Gastroesophageal sphincter (tissue), 3 donors: ENCODE measurements at regions not wholly inside any gene's neighbourhood (a gene's known extent, or its start where the extent isn't known, plus 50 kb on each side); places are given as distances from the start of the nearest gene placed in this dataset.

Experiments
- CTCF ChIP-seq, 4 experiments: fragments of 200-600 bp in 2 of 4; fragments of 450-650 bp in 2 of 4; sonication (generic) in 1 of 4; IDR thresholded peaks; one replicate each; pipeline ENCODE4 v1.5.1; 2017 to 2019; ENCODE audit warnings: antibody characterized with exemption in 4 of 4, mild to moderate bottlenecking in 2 of 4, moderate library complexity in 2 of 4
- EP300 ChIP-seq: sonication (generic); formaldehyde crosslinking; IDR thresholded peaks from one replicate; pipeline ENCODE4 v1.6.1; 2017; ENCODE audit warnings: antibody characterized with exemption, mild to moderate bottlenecking
- POLR2A ChIP-seq, 2 donors: fragments of 450-650 bp; IDR thresholded peaks; one replicate each; pipeline ENCODE4 v1.6.1; 2017; ENCODE audit warnings: antibody characterized with exemption in 2 of 2, mild to moderate bottlenecking in 2 of 2, moderate library complexity in 1 of 2
- POLR2AphosphoS5 ChIP-seq: sonication (generic); formaldehyde crosslinking; IDR thresholded peaks from one replicate; pipeline ENCODE4 v1.6.1; 2017; ENCODE audit warnings: antibody characterized with exemption

GRCh38 chr10:130618647-130619046, 482.5 kb downstream of the GLRX3 start:
- no peak for TF ChIP-seq CTCF (IDR thresholded peaks at IDR 0.05)
- no peak for TF ChIP-seq POLR2A (IDR thresholded peaks at IDR 0.05)
- TF ChIP-seq POLR2AphosphoS5: no peak
- no peak for TF ChIP-seq EP300
